Activated naive CD8-positive, alpha-beta T cell (primary cell): ENCODE measurements at regions not wholly inside any gene's neighbourhood (a gene's known extent, or its start where the extent isn't known, plus 50 kb on each side); places are given as distances from the start of the nearest gene placed in this dataset.
"Not testable (repeated sequence)": the region's sequence is repeated elsewhere in the genome, so short reads cannot be mapped to it uniquely, and the experiment has no call there.

ENCODE experiments used
- H3K27ac Mint-ChIP-seq: one replicate; pipeline ENCODE4 v1.8.0; 2021; ENCODE audit warnings: mixed read lengths
- H3K27me3 Mint-ChIP-seq: one replicate; pipeline ENCODE4 v1.8.0; 2021; ENCODE audit warnings: mixed read lengths
- H3K36me3 Mint-ChIP-seq: one replicate; pipeline ENCODE4 v1.8.0; 2021; ENCODE audit warnings: mixed read lengths
- H3K4me1 Mint-ChIP-seq: one replicate; pipeline ENCODE4 v1.8.0; 2021; ENCODE audit warnings: low read depth, mixed read lengths
- H3K4me3 Mint-ChIP-seq: one replicate; pipeline ENCODE4 v1.8.0; 2021; ENCODE audit warnings: mild to moderate bottlenecking, mixed read lengths
- H3K9me3 Mint-ChIP-seq: one replicate; pipeline ENCODE4 v1.8.0; 2021; ENCODE audit warnings: low read depth, mixed read lengths

DNA sequence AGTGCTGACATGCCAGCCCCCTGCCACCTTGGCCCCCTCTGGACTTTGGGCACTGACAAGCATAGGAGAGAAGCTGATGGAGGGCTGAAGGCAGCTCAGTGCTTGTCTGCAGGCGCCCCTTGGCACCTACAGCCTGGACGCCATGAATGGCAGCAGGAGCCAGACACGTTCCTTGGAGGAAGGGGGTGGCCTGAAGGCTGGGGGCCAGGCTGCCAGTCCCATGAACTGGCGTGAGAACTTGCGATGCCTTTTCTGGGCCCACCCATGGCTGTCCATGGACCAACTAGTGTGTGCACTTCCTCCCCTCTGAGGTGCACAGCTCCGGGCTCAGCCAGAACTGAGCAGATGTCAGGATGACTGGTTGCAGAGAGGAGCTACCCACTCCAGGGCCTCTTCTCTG lies 99.0 kb upstream of the RANBP6 start:
- no peak overlapping the region for H3K4me3 Mint-ChIP-seq
- H3K4me1 Mint-ChIP-seq, result peaks cover 13% of the 10 kb centered on the region
- H3K27ac Mint-ChIP-seq, result no peak overlapping the region
- H3K9me3 Mint-ChIP-seq, result no peaks in the 10 kb centered on the region
- no peaks in the 10 kb centered on the region for H3K27me3 Mint-ChIP-seq
- H3K36me3 Mint-ChIP-seq, result no peaks in the 10 kb centered on the region

DNA sequence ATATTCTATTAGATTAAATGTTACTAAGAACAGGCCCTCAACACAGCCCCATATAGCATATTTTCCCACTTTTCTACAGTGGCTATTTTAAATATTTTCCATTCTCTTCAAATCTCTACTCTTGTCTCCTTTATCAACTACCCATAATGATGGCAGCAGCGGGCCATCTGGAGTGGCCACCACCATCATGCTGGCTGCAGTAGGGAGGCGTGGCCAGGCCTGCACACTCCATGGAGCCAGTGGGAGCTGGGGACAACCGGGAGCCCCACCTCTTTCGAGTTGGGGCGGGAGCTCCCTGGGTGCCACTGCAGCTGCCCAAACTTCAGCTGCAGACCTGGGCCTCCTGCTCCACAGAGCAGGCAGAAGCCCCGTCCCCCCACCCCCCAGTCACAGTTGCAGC lies 98.4 kb upstream of the RANBP6 start:
- peaks cover 15% of the 10 kb centered on the region for H3K4me1 Mint-ChIP-seq

DNA sequence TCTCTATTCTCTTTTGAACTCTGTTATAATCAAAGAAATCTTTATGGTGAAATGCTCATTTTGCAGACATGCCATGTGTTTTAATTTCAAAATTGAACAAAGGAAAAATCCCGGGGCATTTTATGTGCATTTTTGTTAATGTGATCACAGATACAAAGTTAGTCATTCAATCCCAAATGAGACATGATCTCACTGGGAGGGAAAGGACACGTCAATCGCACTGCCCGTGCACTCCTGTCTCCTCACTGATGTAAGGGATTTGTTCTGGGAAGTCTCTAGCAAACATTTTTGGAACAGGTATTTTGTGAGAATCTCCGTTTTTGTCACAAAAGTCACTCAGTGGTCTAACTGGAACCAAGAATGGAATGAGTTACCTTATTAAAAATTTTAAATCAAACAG lies 97.9 kb upstream of the RANBP6 start:
- H3K4me3 Mint-ChIP-seq, result no peak overlapping the region
- no peaks in the 10 kb centered on the region for H3K9me3 Mint-ChIP-seq
- H3K27ac Mint-ChIP-seq, result no peak overlapping the region
- H3K4me1 Mint-ChIP-seq, result peaks cover 15% of the 10 kb centered on the region
- H3K36me3 Mint-ChIP-seq, result no peaks in the 10 kb centered on the region
- no peaks in the 10 kb centered on the region for H3K27me3 Mint-ChIP-seq

More for the DNA sequence above, 98.4 kb upstream of the RANBP6 start:
- H3K27me3 Mint-ChIP-seq, result no peaks in the 10 kb centered on the region
- no peaks in the 10 kb centered on the region for H3K9me3 Mint-ChIP-seq
- H3K4me3 Mint-ChIP-seq, result no peak overlapping the region
- no peaks in the 10 kb centered on the region for H3K36me3 Mint-ChIP-seq
- no peak overlapping the region for H3K27ac Mint-ChIP-seq

DNA sequence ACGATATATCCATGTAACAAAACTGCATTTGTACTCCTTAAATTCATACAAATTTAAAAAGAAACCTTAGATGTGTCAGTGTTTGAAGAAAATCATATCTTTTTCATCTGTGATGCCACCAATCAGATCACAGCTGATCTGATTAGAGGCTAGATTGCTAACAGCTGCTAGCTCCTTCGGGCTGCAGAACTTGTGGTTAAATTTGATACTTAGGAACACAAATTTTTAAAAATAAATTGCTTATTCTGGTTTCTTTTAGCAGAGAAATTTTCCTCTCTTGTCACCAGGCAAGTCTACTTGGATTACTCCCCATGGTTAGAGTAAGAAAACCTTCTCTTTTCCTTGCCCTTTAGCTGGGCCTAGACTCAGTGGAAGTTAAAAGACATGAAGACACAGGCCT lies 94.6 kb upstream of the RANBP6 start:
- no peak overlapping the region for H3K27ac Mint-ChIP-seq
- H3K36me3 Mint-ChIP-seq, result no peaks in the 10 kb centered on the region
- no peaks in the 10 kb centered on the region for H3K9me3 Mint-ChIP-seq
- H3K4me1 Mint-ChIP-seq, result peaks cover 25% of the 10 kb centered on the region
- H3K27me3 Mint-ChIP-seq, result no peaks in the 10 kb centered on the region
- no peak overlapping the region for H3K4me3 Mint-ChIP-seq

DNA sequence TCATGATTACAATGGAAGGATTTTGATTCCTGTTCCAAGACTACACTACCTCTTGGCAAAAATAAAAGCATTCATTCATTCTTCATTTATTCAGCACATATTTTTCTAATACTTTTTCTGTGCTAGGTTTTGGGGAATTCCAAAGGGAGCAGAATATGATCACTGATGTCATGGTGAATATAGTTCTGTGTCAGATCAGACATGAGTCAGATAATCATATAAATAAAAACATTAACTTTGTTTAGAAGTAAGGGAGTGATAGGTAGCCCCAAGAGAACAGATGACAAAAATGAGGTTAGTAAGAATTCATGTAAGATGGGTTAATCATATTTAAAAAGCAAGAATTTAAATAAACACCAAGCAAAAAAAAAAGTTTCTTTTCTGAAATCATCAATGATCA lies 94.1 kb upstream of the RANBP6 start:
- no peaks in the 10 kb centered on the region for H3K9me3 Mint-ChIP-seq
- H3K27ac Mint-ChIP-seq, result no peak overlapping the region
- H3K4me3 Mint-ChIP-seq, result no peak overlapping the region
- no peaks in the 10 kb centered on the region for H3K36me3 Mint-ChIP-seq
- H3K27me3 Mint-ChIP-seq, result no peaks in the 10 kb centered on the region
- peaks cover 28% of the 10 kb centered on the region for H3K4me1 Mint-ChIP-seq

DNA sequence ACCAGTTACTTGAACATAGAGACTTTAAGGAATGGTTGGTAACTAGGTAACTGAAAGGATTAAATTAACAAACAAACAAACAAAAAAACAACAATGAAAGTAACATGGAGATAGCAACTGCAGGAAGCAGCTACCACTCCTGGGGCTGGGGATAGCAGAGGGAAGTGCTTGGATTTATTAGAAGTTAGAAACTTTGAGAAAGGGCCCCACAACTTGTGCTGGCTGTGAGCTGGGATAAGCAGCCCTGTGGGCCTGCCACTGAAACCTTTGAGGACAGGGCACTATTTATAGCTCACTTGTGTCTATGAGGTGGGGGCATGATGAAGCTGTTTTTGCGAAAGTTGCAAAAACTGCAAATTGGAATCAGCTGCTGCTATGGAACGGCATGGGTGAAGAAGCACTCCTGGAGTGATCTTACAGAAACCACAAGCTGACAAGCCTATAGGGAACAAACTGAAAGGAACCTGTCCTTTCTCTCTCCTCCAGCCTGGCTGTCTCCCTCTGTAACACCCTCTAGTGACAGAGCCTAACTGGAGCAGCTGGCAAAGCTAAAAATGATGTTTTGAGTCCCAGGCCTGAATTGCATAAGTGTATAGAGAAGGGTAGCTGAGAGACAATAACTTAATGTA lies 91.4 kb upstream of the RANBP6 start:
- H3K4me3 Mint-ChIP-seq, result no peak overlapping the region
- H3K4me1 Mint-ChIP-seq, result peaks cover 28% of the 10 kb centered on the region
- no peaks in the 10 kb centered on the region for H3K36me3 Mint-ChIP-seq
- no peaks in the 10 kb centered on the region for H3K9me3 Mint-ChIP-seq
- H3K27me3 Mint-ChIP-seq, result no peaks in the 10 kb centered on the region
- no peak overlapping the region for H3K27ac Mint-ChIP-seq

DNA sequence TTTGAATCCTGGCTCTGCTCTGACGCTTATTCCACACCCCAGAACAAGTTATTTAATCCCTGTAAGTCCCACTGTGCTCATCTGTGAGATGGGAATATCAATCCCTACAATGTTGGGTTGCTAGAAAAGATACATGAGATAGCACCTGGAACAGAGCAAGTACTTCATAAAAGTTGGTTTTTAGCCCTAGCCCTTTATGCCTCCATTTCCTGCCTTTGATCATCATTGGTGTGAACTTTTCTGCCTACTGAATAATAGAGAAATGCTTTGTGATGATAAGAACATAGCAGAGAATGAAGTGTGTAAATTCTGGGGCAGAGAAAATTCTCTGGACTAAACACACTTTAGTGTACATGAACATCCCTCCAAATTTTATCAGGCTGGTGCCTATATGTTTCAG lies 90.3 kb upstream of the RANBP6 start:
- Mint-ChIP-seq H3K27ac (no peak overlapping the region), H3K4me3 (no peak overlapping the region)

DNA sequence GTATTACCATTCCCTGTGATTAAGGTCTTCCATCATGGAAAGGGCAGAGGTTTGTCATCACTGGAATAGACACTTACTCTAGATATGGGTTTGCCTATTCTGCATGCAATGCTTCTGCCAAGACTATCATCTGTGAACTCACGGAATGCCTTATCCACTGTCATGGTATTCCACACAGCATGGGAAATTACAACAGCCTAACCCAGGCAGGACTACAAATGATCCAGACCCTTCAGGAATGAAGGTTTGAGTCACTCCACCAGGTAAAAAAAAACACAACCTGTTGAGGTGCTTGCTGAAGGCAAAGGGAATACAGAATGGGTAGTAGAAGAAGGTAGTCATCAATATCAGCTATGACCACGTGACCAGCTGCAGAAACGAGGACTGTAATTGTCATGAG lies 89.0 kb upstream of the RANBP6 start:
- not testable (repeated sequence) for H3K9me3 Mint-ChIP-seq, H3K27me3 Mint-ChIP-seq, H3K4me3 Mint-ChIP-seq, H3K27ac Mint-ChIP-seq, H3K36me3 Mint-ChIP-seq
- H3K4me1 Mint-ChIP-seq, result peaks cover 15% of the 10 kb centered on the region

More for the DNA sequence above, 90.3 kb upstream of the RANBP6 start:
- H3K36me3 Mint-ChIP-seq, result no peaks in the 10 kb centered on the region
- H3K27me3 Mint-ChIP-seq, result no peaks in the 10 kb centered on the region
- peaks cover 25% of the 10 kb centered on the region for H3K4me1 Mint-ChIP-seq
- H3K9me3 Mint-ChIP-seq, result no peaks in the 10 kb centered on the region

DNA sequence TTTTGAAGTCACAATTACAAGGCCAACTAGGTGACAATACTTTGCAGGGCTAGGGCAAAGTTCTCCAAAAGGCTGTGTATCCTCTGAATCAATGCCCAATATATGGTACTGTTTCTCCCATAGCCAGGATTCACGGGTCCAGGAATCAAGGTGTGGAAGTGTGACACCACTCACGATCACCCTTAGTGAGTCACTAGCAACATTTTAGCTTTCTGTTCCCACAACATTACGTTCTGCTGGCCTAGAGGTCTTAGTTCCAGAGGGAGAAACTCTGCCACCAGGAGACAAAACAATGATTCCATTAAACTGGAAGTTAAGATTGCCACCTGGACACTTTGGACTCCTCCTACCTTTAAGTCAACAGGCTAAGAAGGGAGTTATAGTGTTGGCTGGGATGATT lies 88.5 kb upstream of the RANBP6 start:
- not testable (repeated sequence) for H3K9me3 Mint-ChIP-seq, H3K27ac Mint-ChIP-seq, H3K4me3 Mint-ChIP-seq, H3K36me3 Mint-ChIP-seq, H3K27me3 Mint-ChIP-seq
- H3K4me1 Mint-ChIP-seq, result peaks cover 13% of the 10 kb centered on the region

DNA sequence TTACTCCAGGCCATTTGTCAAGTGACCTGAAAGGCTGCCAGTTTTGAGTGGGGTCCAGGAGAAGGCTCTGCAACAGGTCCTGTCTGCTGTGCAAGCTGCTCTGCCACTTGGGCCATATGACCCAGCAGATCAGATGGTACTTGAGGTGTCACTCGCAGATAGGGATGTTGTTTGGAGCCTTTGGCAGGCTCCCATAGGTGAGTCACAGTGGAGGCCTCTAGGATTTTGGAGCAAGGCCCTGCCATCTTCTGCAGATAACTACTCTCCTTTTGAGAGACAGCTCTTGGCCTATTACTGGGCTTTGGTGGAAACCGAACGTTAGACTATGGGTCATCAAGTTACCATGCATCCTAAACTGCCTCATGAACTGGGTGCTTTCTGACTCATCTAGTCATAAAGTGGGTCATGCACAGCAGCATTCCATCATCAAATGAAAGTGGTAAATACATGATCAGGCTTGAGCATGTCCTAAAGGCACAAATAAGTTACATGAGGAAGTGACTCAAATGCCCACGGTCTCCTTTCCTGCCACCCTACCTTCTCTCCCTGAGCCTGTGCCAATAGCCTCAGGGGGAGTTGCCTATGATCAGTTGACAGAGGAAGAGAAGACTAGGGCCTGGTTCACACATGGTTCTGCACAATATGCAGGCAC lies 87.0 kb upstream of the RANBP6 start:
- H3K36me3 Mint-ChIP-seq, H3K27ac Mint-ChIP-seq, H3K9me3 Mint-ChIP-seq, H3K27me3 Mint-ChIP-seq, H3K4me3 Mint-ChIP-seq: not testable (repeated sequence)
- peaks cover 13% of the 10 kb centered on the region for H3K4me1 Mint-ChIP-seq

DNA sequence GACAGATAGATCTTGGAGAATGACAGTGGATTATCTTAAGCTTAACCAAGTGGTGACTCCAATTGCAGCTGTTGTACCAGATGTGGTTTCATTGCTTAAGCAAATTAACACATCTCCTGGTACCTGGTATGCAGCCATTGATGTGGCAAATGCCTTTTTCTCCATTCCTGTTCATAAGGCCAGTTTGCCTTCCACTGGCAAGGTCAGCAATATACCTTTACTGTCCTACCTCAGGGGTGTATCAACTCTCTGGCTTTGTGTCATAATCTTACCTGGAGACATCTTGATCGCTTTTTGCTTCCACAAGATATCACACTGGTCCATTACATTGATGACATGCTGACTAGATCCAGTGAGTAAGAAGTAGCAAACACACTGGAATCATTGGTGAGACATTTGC lies 86.3 kb upstream of the RANBP6 start:
- H3K9me3 Mint-ChIP-seq, H3K4me3 Mint-ChIP-seq, H3K36me3 Mint-ChIP-seq, H3K27me3 Mint-ChIP-seq, H3K27ac Mint-ChIP-seq: not testable (repeated sequence)
- H3K4me1 Mint-ChIP-seq, result peaks cover 13% of the 10 kb centered on the region

DNA sequence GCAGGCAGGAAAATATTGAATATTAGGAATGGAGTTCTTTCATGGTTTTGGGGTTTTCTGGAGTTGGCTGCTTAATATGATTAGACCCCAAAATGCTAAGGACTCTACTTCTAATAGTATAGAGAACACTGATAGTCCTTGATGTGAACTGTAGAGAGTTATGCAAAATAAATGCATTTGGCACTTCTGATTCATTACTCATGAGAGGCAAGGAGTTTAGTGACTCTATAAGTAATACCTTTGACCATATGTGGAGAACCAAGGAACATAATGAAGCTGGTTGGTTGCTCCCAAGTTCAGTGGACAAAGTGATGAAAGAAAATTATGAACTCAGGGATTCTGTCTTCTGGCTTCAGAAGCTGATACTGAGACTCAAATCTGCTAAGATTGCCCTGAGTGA lies 83.9 kb upstream of the RANBP6 start:
- H3K4me3 Mint-ChIP-seq, H3K4me1 Mint-ChIP-seq, H3K36me3 Mint-ChIP-seq, H3K27ac Mint-ChIP-seq, H3K9me3 Mint-ChIP-seq, H3K27me3 Mint-ChIP-seq: not testable (repeated sequence)

DNA sequence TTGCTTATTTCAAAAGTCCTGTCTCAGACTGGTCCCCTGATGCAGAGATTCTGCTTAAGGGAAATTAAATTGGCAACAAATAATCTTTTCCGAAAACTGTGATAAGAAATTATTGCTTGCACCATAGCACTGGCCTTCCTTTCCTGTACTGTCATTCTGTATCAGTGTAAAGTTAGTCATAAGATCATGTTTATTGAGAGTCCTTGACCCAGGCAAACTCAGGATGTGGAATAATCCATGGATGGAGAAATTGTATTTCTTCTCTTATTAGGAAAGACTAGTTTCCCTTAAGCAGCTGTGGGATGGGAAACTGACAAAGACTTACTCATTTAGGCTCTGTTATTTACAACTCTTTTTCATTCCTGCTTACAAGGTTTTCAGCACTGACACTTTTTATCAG lies 83.0 kb upstream of the RANBP6 start:
- Mint-ChIP-seq H3K9me3 (no peaks in the 10 kb centered on the region), H3K27me3 (peaks cover 4% of the 10 kb centered on the region), H3K4me3 (no peak overlapping the region), H3K4me1 (no peaks in the 10 kb centered on the region), H3K27ac (no peak overlapping the region), H3K36me3 (no peaks in the 10 kb centered on the region)

DNA sequence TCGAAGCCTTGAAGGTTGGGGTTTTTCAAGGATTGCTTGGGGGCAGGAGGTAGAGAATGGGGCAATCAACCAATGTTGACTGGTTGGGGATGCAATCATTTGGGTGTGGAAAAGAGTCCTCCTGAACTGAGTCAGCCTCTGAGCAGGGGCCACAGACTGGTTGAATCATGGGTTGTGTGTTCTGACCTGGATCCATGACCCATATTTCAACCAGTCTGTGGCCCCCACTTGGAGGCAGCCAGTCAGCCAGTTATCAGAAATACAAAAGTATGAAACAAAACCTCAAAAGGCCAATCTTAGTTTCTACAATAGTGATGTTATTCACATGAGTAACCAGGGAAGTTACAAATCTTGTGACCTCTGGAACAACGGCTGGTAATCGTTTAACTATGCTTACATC lies 81.4 kb upstream of the RANBP6 start:
- Mint-ChIP-seq H3K4me3 (no peak overlapping the region), H3K36me3 (no peaks in the 10 kb centered on the region), H3K27me3 (peaks cover 4% of the 10 kb centered on the region), H3K9me3 (no peaks in the 10 kb centered on the region), H3K27ac (no peak overlapping the region), H3K4me1 (no peaks in the 10 kb centered on the region)

DNA sequence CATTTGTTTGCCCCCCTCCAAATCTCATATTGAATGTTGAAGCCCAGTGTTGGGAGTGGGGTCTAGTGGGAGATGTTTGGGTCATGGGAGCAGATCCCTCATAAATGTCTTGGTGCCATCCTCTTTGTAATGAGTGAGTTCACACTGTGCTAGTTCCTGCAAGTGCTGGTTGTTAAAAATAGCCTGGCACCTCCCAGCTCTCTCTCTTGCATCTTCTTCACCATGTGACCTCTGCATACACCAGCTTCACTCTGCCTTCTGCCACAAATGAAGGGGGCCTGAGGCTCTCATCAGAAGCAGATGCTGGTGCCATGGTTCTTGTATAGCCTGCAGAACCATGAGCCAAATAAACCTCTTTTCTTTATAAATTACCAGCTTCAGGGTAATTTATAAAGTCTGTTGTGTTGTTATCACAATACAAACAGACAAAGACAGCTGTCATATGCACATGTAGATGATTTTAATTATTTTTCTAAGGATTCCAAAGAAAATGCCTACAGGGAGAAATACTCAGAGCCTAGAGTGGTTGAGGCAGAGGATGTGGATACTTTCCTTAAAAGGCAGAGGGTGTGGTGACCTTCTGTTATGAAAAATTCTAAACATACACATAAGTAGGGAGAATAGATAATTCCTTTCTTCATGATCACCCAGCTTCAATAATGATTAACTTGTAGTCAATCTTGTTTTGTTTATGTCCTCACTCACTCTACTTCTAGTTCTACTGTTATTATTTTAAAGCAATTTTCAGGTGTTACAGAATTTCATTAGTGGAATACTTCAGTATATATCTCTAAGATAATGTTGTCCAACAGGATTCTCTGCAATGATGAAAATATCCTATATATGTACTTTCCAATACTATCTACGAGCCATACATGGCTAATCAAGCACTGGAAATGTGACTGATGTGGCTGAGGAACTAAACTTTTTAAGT lies 75.1 kb upstream of the RANBP6 start:
- no peaks in the 10 kb centered on the region for H3K9me3 Mint-ChIP-seq
- no peak overlapping the region for H3K27ac Mint-ChIP-seq
- H3K4me1 Mint-ChIP-seq, result no peaks in the 10 kb centered on the region

More for the DNA sequence above, 75.1 kb upstream of the RANBP6 start:
- peaks cover 2% of the 10 kb centered on the region for H3K27me3 Mint-ChIP-seq
- H3K4me3 Mint-ChIP-seq, result no peak overlapping the region
- no peaks in the 10 kb centered on the region for H3K36me3 Mint-ChIP-seq
